Transverse colon (tissue), 4 donors: ENCODE measurements at regions not wholly inside any gene's neighbourhood (a gene's known extent, or its start where the extent isn't known, plus 50 kb on each side); places are given as distances from the start of the nearest gene placed in this dataset.
"Not testable (repeated sequence)": the region's sequence is repeated elsewhere in the genome, so short reads cannot be mapped to it uniquely, and the experiment has no call there.

Experiments used
- POLR2AphosphoS5 ChIP-seq, 3 donors: sonication (generic); formaldehyde crosslinking; IDR thresholded peaks; one replicate each; pipeline ENCODE4 v1.6.1; 2016; ENCODE audit warnings: antibody characterized with exemption in 3 of 3
- TF ChIP-seq, protein P1 (sequence below), 5 experiments: fragments of 200-600 bp in 3 of 5; fragments of 450-650 bp in 2 of 5; sonication (generic) in 3 of 5; IDR thresholded peaks; 1 replicate in 2 of 5; 2 replicates in 3 of 5; pipeline ENCODE4 v1.5.1; 2016 to 2017; ENCODE audit warnings: antibody characterized with exemption in 5 of 5, inconsistent platforms in 3 of 5, mild to moderate bottlenecking in 2 of 5, moderate library complexity in 1 of 5

- TF ChIP-seq, protein P1, sequence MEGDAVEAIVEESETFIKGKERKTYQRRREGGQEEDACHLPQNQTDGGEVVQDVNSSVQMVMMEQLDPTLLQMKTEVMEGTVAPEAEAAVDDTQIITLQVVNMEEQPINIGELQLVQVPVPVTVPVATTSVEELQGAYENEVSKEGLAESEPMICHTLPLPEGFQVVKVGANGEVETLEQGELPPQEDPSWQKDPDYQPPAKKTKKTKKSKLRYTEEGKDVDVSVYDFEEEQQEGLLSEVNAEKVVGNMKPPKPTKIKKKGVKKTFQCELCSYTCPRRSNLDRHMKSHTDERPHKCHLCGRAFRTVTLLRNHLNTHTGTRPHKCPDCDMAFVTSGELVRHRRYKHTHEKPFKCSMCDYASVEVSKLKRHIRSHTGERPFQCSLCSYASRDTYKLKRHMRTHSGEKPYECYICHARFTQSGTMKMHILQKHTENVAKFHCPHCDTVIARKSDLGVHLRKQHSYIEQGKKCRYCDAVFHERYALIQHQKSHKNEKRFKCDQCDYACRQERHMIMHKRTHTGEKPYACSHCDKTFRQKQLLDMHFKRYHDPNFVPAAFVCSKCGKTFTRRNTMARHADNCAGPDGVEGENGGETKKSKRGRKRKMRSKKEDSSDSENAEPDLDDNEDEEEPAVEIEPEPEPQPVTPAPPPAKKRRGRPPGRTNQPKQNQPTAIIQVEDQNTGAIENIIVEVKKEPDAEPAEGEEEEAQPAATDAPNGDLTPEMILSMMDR (IDR thresholded peaks at IDR 0.05) = not testable (repeated sequence)
- not testable (repeated sequence) for TF ChIP-seq POLR2AphosphoS5 (IDR thresholded peaks at IDR 0.05)
Observed at GRCh38 chr1:148044495-148044894, 107.6 kb downstream of the NBPF11 start.
